ENCODE measurements at regions not wholly inside any gene's neighbourhood (a gene's known extent, or its start where the extent isn't known, plus 50 kb on each side); places are given as distances from the start of the nearest gene placed in this dataset.

DNA sequence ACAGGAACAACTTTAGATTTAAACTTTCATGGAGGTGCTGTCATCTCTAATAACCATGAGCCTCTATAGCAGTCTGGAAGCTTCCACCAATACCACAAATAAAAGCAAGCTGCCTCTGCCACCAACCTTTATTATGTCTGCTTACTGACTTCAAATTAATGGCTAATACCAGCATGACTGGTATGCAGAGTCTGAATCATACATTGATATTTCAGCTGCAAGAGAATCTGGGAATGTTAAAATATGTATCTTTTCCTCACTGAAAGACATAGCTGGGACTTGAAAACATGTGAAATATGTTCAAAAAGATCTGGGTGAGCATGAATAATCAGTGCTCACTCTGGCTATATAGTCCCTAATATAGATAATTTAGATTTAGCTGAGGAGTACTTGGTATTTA is 488.6 kb downstream of the CDH8 start:
- Histone ChIP-seq H3K9me3 (ENCODE audit: control insufficient read depth in 4 of 4, low read length in 3 of 4) (no peaks in the 10 kb centered on the region), H3K36me3 (ENCODE audit: control insufficient read depth in 4 of 4, insufficient read depth in 3 of 4, low read depth in 1 of 4, low read length in 3 of 4) (no peaks in the 10 kb centered on the region), H3K9ac (ENCODE audit: low read depth in 1 of 2, low read length in 2 of 2) (no peak overlapping the region), H3K27ac (ENCODE audit: low read depth in 1 of 2, low read length in 2 of 2) (no peak overlapping the region), H3K4me3 (ENCODE audit: low read depth in 1 of 3, low read length in 3 of 3) (no peak overlapping the region), H3K4me1 (ENCODE audit: control insufficient read depth in 4 of 4, insufficient read depth in 4 of 4, low read length in 3 of 4) (no peaks in the 10 kb centered on the region), H3K27me3 (ENCODE audit: control insufficient read depth in 4 of 4, insufficient read depth in 4 of 4, low read length in 3 of 4) (no peaks in the 10 kb centered on the region)
- no peak for TF ChIP-seq GABPA (IDR thresholded peaks at IDR 0.05 in 1 of 2, conservative IDR thresholded peaks at IDR 0.05 in 1 of 2)
- no peak for TF ChIP-seq TAF1 (conservative IDR thresholded peaks at IDR 0.05)
- no peak for TF ChIP-seq JUND (IDR thresholded peaks at IDR 0.05)
- DNase-seq (ENCODE audit: low spot score): no peak

DNA sequence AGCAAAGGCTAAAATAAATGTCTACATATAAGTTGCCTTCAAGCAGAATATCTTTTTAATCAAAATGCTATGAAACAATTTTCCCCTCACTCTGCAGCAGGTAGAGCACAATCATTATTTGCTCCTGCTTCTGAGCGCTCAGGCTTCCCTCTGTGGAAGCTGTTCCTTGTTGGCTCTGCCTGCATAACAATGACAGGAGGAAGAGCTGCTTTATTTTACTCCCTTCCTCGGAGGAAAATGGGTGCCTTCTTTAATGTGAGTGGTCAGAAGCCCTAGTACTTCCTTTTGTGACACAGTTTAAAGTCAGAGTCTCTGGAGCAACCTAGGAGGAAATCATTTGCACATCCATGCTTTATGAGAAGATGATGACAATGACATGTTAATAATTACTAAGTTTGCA is 492.1 kb downstream of the CDH8 start:
- TF ChIP-seq NR2F2 (IDR thresholded peaks at IDR 0.05): no peak
- TF ChIP-seq YY1 (IDR thresholded peaks at IDR 0.05): no peak
- TF ChIP-seq FOXA1 (IDR thresholded peaks at IDR 0.05): no peak
- no peak for TF ChIP-seq SP1 (IDR thresholded peaks at IDR 0.05)
- TF ChIP-seq RXRA (IDR thresholded peaks at IDR 0.05): no peak
- TF ChIP-seq, protein P1, sequence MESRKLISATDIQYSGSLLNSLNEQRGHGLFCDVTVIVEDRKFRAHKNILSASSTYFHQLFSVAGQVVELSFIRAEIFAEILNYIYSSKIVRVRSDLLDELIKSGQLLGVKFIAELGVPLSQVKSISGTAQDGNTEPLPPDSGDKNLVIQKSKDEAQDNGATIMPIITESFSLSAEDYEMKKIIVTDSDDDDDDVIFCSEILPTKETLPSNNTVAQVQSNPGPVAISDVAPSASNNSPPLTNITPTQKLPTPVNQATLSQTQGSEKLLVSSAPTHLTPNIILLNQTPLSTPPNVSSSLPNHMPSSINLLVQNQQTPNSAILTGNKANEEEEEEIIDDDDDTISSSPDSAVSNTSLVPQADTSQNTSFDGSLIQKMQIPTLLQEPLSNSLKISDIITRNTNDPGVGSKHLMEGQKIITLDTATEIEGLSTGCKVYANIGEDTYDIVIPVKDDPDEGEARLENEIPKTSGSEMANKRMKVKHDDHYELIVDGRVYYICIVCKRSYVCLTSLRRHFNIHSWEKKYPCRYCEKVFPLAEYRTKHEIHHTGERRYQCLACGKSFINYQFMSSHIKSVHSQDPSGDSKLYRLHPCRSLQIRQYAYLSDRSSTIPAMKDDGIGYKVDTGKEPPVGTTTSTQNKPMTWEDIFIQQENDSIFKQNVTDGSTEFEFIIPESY (IDR thresholded peaks at IDR 0.05): no peak
- no peak for TF ChIP-seq FOXA2 (IDR thresholded peaks at IDR 0.05)
- no peak for TF ChIP-seq RAD21 (IDR thresholded peaks at IDR 0.05)
- no peak for TF ChIP-seq TAF1 (conservative IDR thresholded peaks at IDR 0.05)
- TF ChIP-seq, protein P2, sequence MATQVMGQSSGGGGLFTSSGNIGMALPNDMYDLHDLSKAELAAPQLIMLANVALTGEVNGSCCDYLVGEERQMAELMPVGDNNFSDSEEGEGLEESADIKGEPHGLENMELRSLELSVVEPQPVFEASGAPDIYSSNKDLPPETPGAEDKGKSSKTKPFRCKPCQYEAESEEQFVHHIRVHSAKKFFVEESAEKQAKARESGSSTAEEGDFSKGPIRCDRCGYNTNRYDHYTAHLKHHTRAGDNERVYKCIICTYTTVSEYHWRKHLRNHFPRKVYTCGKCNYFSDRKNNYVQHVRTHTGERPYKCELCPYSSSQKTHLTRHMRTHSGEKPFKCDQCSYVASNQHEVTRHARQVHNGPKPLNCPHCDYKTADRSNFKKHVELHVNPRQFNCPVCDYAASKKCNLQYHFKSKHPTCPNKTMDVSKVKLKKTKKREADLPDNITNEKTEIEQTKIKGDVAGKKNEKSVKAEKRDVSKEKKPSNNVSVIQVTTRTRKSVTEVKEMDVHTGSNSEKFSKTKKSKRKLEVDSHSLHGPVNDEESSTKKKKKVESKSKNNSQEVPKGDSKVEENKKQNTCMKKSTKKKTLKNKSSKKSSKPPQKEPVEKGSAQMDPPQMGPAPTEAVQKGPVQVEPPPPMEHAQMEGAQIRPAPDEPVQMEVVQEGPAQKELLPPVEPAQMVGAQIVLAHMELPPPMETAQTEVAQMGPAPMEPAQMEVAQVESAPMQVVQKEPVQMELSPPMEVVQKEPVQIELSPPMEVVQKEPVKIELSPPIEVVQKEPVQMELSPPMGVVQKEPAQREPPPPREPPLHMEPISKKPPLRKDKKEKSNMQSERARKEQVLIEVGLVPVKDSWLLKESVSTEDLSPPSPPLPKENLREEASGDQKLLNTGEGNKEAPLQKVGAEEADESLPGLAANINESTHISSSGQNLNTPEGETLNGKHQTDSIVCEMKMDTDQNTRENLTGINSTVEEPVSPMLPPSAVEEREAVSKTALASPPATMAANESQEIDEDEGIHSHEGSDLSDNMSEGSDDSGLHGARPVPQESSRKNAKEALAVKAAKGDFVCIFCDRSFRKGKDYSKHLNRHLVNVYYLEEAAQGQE (IDR thresholded peaks at IDR 0.05): no peak
- TF ChIP-seq, protein P3, sequence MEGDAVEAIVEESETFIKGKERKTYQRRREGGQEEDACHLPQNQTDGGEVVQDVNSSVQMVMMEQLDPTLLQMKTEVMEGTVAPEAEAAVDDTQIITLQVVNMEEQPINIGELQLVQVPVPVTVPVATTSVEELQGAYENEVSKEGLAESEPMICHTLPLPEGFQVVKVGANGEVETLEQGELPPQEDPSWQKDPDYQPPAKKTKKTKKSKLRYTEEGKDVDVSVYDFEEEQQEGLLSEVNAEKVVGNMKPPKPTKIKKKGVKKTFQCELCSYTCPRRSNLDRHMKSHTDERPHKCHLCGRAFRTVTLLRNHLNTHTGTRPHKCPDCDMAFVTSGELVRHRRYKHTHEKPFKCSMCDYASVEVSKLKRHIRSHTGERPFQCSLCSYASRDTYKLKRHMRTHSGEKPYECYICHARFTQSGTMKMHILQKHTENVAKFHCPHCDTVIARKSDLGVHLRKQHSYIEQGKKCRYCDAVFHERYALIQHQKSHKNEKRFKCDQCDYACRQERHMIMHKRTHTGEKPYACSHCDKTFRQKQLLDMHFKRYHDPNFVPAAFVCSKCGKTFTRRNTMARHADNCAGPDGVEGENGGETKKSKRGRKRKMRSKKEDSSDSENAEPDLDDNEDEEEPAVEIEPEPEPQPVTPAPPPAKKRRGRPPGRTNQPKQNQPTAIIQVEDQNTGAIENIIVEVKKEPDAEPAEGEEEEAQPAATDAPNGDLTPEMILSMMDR (IDR thresholded peaks at IDR 0.05; ENCODE audit: low read depth, low read length, missing input control): no peak
- no peak for TF ChIP-seq HNF4A (conservative IDR thresholded peaks at IDR 0.05)
- TF ChIP-seq, protein P4, sequence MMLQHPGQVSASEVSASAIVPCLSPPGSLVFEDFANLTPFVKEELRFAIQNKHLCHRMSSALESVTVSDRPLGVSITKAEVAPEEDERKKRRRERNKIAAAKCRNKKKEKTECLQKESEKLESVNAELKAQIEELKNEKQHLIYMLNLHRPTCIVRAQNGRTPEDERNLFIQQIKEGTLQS (IDR thresholded peaks at IDR 0.05): no peak
- TF ChIP-seq, protein P5, sequence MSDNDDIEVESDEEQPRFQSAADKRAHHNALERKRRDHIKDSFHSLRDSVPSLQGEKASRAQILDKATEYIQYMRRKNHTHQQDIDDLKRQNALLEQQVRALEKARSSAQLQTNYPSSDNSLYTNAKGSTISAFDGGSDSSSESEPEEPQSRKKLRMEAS (IDR thresholded peaks at IDR 0.05): no peak
- no peak for TF ChIP-seq EGR1 (IDR thresholded peaks at IDR 0.05; ENCODE audit: low read depth in 2 of 2)
- TF ChIP-seq HNF4G (IDR thresholded peaks at IDR 0.05): no peak
- WGBS: 39% methylated on average over 2 of the region's 2 CpGs

More for the DNA sequence above, 492.1 kb downstream of the CDH8 start:
- H3K9me3 ChIP-seq (ENCODE audit: control insufficient read depth in 4 of 4, low read length in 3 of 4): no peaks in the 10 kb centered on the region
- no peak overlapping the region for H3K9ac ChIP-seq (ENCODE audit: low read depth in 1 of 2, low read length in 2 of 2)
- DNase-seq (ENCODE audit: low spot score): no peak
- no peak overlapping the region for H3K27ac ChIP-seq (ENCODE audit: low read depth in 1 of 2, low read length in 2 of 2)
- no peaks in the 10 kb centered on the region for H3K36me3 ChIP-seq (ENCODE audit: control insufficient read depth in 4 of 4, insufficient read depth in 3 of 4, low read depth in 1 of 4, low read length in 3 of 4)
- no peaks in the 10 kb centered on the region for H3K27me3 ChIP-seq (ENCODE audit: control insufficient read depth in 4 of 4, insufficient read depth in 4 of 4, low read length in 3 of 4)
- no peaks in the 10 kb centered on the region for H3K4me1 ChIP-seq (ENCODE audit: control insufficient read depth in 4 of 4, insufficient read depth in 4 of 4, low read length in 3 of 4)
- no peak overlapping the region for H3K4me3 ChIP-seq (ENCODE audit: low read depth in 1 of 3, low read length in 3 of 3)

Data from liver (tissue), 8 donors.